A549 (cell line): ENCODE measurements at regions not wholly inside any gene's neighbourhood (a gene's known extent, or its start where the extent isn't known, plus 50 kb on each side); places are given as distances from the start of the nearest gene placed in this dataset.

Experiments
- EHMT2 ChIP-seq: fragments of 200-600 bp; sonication (generic); IDR thresholded peaks from 2 replicates; pipeline ENCODE4 v1.6.1; 2016; ENCODE audit warnings: antibody characterized with exemption, low read depth, mild to moderate bottlenecking, moderate library complexity
- JUN ChIP-seq, 2 experiments: fragments of >200 bp; sonication (Bioruptor Twin); formaldehyde crosslinking; IDR thresholded peaks; 2 replicates in 1 of 2; 3 replicates in 1 of 2; pipeline ENCODE4 v1.6.1; 2016 to 2017
- MAFK ChIP-seq: fragments of 450-650 bp; IDR thresholded peaks from 2 replicates; pipeline ENCODE4 v1.6.1; 2014; ENCODE audit not compliant: partially characterized antibody
- NFE2L2 ChIP-seq: fragments of 150-350 bp; conservative IDR thresholded peaks from 2 replicates; pipeline ENCODE4 v1.6.1; 2014; ENCODE audit warnings: low read length
- POLR2A ChIP-seq: IDR thresholded peaks from 2 replicates; pipeline ENCODE4 v1.6.1; 2012; ENCODE audit warnings: mild to moderate bottlenecking, low read length
- RAD21 ChIP-seq, 2 experiments: fragments of >200 bp in 1 of 2; sonication (Bioruptor Twin) in 1 of 2; formaldehyde crosslinking in 1 of 2; IDR thresholded peaks in 1 of 2; conservative IDR thresholded peaks in 1 of 2; 2 replicates in 1 of 2; 3 replicates in 1 of 2; pipeline ENCODE4 v1.6.1; 2012 to 2018; ENCODE audit warnings: inconsistent platforms in 1 of 2
- RFX5 ChIP-seq: fragments of 450-650 bp; IDR thresholded peaks from 2 replicates; pipeline ENCODE4 v1.7.1; 2014; ENCODE audit warnings: antibody characterized with exemption, mild to moderate bottlenecking, moderate library complexity
- USF2 ChIP-seq: fragments of 450-650 bp; IDR thresholded peaks from 2 replicates; pipeline ENCODE4 v1.6.1; 2014; ENCODE audit warnings: antibody characterized with exemption
- TF ChIP-seq, protein P1 (sequence below): fragments of >200 bp; sonication (Bioruptor Twin); formaldehyde crosslinking; IDR thresholded peaks from 3 replicates; pipeline ENCODE4 v1.5.1; 2016
- TF ChIP-seq, protein P2 (sequence below): IDR thresholded peaks from 2 replicates; pipeline ENCODE4 v1.6.1; 2012

DNA sequence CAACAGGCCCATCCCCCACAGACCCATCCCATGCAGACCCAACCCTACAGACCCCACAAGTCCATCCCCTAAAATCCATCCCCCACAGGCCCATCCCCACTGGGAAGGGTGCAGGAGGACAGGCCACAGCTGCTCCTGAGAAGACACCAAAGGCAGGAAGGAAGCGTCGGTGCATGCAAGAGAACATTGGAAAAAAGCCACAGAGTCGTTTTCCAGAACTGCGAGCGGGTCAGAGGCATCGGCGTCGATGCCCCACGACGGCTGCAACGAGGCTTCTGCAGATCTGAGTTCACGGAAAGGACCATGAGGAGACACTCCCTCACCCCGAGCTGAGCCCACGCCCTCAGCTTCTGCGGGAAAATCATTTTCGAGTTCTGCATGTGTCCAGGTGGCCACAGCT is 59.6 kb upstream of the GALNT9 start:
- TF ChIP-seq, protein P1, sequence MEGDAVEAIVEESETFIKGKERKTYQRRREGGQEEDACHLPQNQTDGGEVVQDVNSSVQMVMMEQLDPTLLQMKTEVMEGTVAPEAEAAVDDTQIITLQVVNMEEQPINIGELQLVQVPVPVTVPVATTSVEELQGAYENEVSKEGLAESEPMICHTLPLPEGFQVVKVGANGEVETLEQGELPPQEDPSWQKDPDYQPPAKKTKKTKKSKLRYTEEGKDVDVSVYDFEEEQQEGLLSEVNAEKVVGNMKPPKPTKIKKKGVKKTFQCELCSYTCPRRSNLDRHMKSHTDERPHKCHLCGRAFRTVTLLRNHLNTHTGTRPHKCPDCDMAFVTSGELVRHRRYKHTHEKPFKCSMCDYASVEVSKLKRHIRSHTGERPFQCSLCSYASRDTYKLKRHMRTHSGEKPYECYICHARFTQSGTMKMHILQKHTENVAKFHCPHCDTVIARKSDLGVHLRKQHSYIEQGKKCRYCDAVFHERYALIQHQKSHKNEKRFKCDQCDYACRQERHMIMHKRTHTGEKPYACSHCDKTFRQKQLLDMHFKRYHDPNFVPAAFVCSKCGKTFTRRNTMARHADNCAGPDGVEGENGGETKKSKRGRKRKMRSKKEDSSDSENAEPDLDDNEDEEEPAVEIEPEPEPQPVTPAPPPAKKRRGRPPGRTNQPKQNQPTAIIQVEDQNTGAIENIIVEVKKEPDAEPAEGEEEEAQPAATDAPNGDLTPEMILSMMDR, result no peak
- TF ChIP-seq RAD21 (conservative IDR thresholded peaks at IDR 0.05 in 1 of 2, IDR thresholded peaks at IDR 0.05 in 1 of 2), result no peak
- TF ChIP-seq EHMT2, result no peak
- TF ChIP-seq USF2, result no peak
- no peak for TF ChIP-seq RFX5
- TF ChIP-seq, protein P2, sequence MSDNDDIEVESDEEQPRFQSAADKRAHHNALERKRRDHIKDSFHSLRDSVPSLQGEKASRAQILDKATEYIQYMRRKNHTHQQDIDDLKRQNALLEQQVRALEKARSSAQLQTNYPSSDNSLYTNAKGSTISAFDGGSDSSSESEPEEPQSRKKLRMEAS, result no peak
- no peak for TF ChIP-seq NFE2L2
- no peak for TF ChIP-seq MAFK
- TF ChIP-seq POLR2A, result no peak
- no peak for TF ChIP-seq JUN (IDR thresholded peaks at IDR 0.05)
